ENCODE measurements at regions not wholly inside any gene's neighbourhood (a gene's known extent, or its start where the extent isn't known, plus 50 kb on each side); places are given as distances from the start of the nearest gene placed in this dataset.
"Not testable (repeated sequence)": the region's sequence is repeated elsewhere in the genome, so short reads cannot be mapped to it uniquely, and the experiment has no call there.

- H3K9ac ChIP-seq (ENCODE audit: low read depth in 1 of 2, low read length in 2 of 2): no peak overlapping the region
Observed at GRCh38 chr4:19492606-19493005, 759.1 kb upstream of the SLIT2 start.

GRCh38 chr4:19486400-19486799 is 765.3 kb upstream of the SLIT2 start:
- H3K4me3 ChIP-seq (ENCODE audit: low read length in 2 of 2): no peak overlapping the region
- H3K9ac ChIP-seq (ENCODE audit: low read depth in 1 of 2, low read length in 2 of 2): no peak overlapping the region
- H3K9me3 ChIP-seq (ENCODE audit: control insufficient read depth in 2 of 2, low read length in 2 of 2): no peaks in the 10 kb centered on the region
- no peaks in the 10 kb centered on the region for H3K4me1 ChIP-seq (ENCODE audit: control insufficient read depth in 2 of 2, insufficient read depth in 2 of 2, low read length in 2 of 2)
- H3K27ac ChIP-seq (ENCODE audit: low read depth in 2 of 2, low read length in 2 of 2): no peak overlapping the region
- no peaks in the 10 kb centered on the region for H3K27me3 ChIP-seq (ENCODE audit: control insufficient read depth in 2 of 2, insufficient read depth in 2 of 2, low read length in 2 of 2)
- no peaks in the 10 kb centered on the region for H3K36me3 ChIP-seq (ENCODE audit: control insufficient read depth in 2 of 2, insufficient read depth in 2 of 2, low read length in 2 of 2)

More at GRCh38 chr4:19492606-19493005, 759.1 kb upstream of the SLIT2 start:
- H3K4me1 ChIP-seq (ENCODE audit: control insufficient read depth in 2 of 2, insufficient read depth in 2 of 2, low read length in 2 of 2): no peaks in the 10 kb centered on the region
- H3K9me3 ChIP-seq (ENCODE audit: control insufficient read depth in 2 of 2, low read length in 2 of 2): no peaks in the 10 kb centered on the region
- no peaks in the 10 kb centered on the region for H3K36me3 ChIP-seq (ENCODE audit: control insufficient read depth in 2 of 2, insufficient read depth in 2 of 2, low read length in 2 of 2)
- no peak overlapping the region for H3K27ac ChIP-seq (ENCODE audit: low read depth in 2 of 2, low read length in 2 of 2)
- no peak overlapping the region for H3K4me3 ChIP-seq (ENCODE audit: low read length in 2 of 2)
- no peaks in the 10 kb centered on the region for H3K27me3 ChIP-seq (ENCODE audit: control insufficient read depth in 2 of 2, insufficient read depth in 2 of 2, low read length in 2 of 2)

- no peak overlapping the region for H3K4me3 ChIP-seq (ENCODE audit: low read length in 2 of 2)
Observed at GRCh38 chr4:19478791-19479190, 772.9 kb upstream of the SLIT2 start.

GRCh38 chr4:19473569-19473968 is 778.1 kb upstream of the SLIT2 start:
- Histone ChIP-seq H3K9me3 (ENCODE audit: control insufficient read depth in 2 of 2, low read length in 2 of 2) (no peaks in the 10 kb centered on the region), H3K4me3 (ENCODE audit: low read length in 2 of 2) (no peak overlapping the region), H3K36me3 (ENCODE audit: control insufficient read depth in 2 of 2, insufficient read depth in 2 of 2, low read length in 2 of 2) (no peaks in the 10 kb centered on the region), H3K4me1 (ENCODE audit: control insufficient read depth in 2 of 2, insufficient read depth in 2 of 2, low read length in 2 of 2) (no peaks in the 10 kb centered on the region), H3K27ac (ENCODE audit: low read depth in 2 of 2, low read length in 2 of 2) (no peak overlapping the region), H3K27me3 (ENCODE audit: control insufficient read depth in 2 of 2, insufficient read depth in 2 of 2, low read length in 2 of 2) (no peaks in the 10 kb centered on the region), H3K9ac (ENCODE audit: low read depth in 1 of 2, low read length in 2 of 2) (no peak overlapping the region)

More at GRCh38 chr4:19478791-19479190, 772.9 kb upstream of the SLIT2 start:
- Histone ChIP-seq H3K27me3 (ENCODE audit: control insufficient read depth in 2 of 2, insufficient read depth in 2 of 2, low read length in 2 of 2) (no peaks in the 10 kb centered on the region), H3K4me1 (ENCODE audit: control insufficient read depth in 2 of 2, insufficient read depth in 2 of 2, low read length in 2 of 2) (no peaks in the 10 kb centered on the region), H3K9ac (ENCODE audit: low read depth in 1 of 2, low read length in 2 of 2) (no peak overlapping the region), H3K36me3 (ENCODE audit: control insufficient read depth in 2 of 2, insufficient read depth in 2 of 2, low read length in 2 of 2) (no peaks in the 10 kb centered on the region), H3K27ac (ENCODE audit: low read depth in 2 of 2, low read length in 2 of 2) (no peak overlapping the region), H3K9me3 (ENCODE audit: control insufficient read depth in 2 of 2, low read length in 2 of 2) (no peaks in the 10 kb centered on the region)

- H3K36me3 ChIP-seq (ENCODE audit: control insufficient read depth in 2 of 2, insufficient read depth in 2 of 2, low read length in 2 of 2): no peaks in the 10 kb centered on the region
- no peaks in the 10 kb centered on the region for H3K4me1 ChIP-seq (ENCODE audit: control insufficient read depth in 2 of 2, insufficient read depth in 2 of 2, low read length in 2 of 2)
- H3K9me3 ChIP-seq (ENCODE audit: control insufficient read depth in 2 of 2, low read length in 2 of 2): no peaks in the 10 kb centered on the region
- no peaks in the 10 kb centered on the region for H3K27me3 ChIP-seq (ENCODE audit: control insufficient read depth in 2 of 2, insufficient read depth in 2 of 2, low read length in 2 of 2)
- no peak overlapping the region for H3K9ac ChIP-seq (ENCODE audit: low read depth in 1 of 2, low read length in 2 of 2)
- no peak overlapping the region for H3K27ac ChIP-seq (ENCODE audit: low read depth in 2 of 2, low read length in 2 of 2)
- H3K4me3 ChIP-seq (ENCODE audit: low read length in 2 of 2): no peak overlapping the region
Observed at GRCh38 chr4:19472666-19473065, 779.0 kb upstream of the SLIT2 start.

- H3K4me3 ChIP-seq (ENCODE audit: low read length in 2 of 2); H3K36me3 ChIP-seq (ENCODE audit: control insufficient read depth in 2 of 2, insufficient read depth in 2 of 2, low read length in 2 of 2); H3K9ac ChIP-seq (ENCODE audit: low read depth in 1 of 2, low read length in 2 of 2); H3K4me1 ChIP-seq (ENCODE audit: control insufficient read depth in 2 of 2, insufficient read depth in 2 of 2, low read length in 2 of 2); H3K27ac ChIP-seq (ENCODE audit: low read depth in 2 of 2, low read length in 2 of 2); H3K9me3 ChIP-seq (ENCODE audit: control insufficient read depth in 2 of 2, low read length in 2 of 2); H3K27me3 ChIP-seq (ENCODE audit: control insufficient read depth in 2 of 2, insufficient read depth in 2 of 2, low read length in 2 of 2): not testable (repeated sequence)
Observed at GRCh38 chr4:19470001-19470400, 781.7 kb upstream of the SLIT2 start.

GRCh38 chr4:19462117-19462516 is 789.6 kb upstream of the SLIT2 start:
- no peaks in the 10 kb centered on the region for H3K27me3 ChIP-seq (ENCODE audit: control insufficient read depth in 2 of 2, insufficient read depth in 2 of 2, low read length in 2 of 2)
- no peaks in the 10 kb centered on the region for H3K36me3 ChIP-seq (ENCODE audit: control insufficient read depth in 2 of 2, insufficient read depth in 2 of 2, low read length in 2 of 2)
- no peak overlapping the region for H3K27ac ChIP-seq (ENCODE audit: low read depth in 2 of 2, low read length in 2 of 2)
- H3K4me1 ChIP-seq (ENCODE audit: control insufficient read depth in 2 of 2, insufficient read depth in 2 of 2, low read length in 2 of 2): no peaks in the 10 kb centered on the region
- no peak overlapping the region for H3K9ac ChIP-seq (ENCODE audit: low read depth in 1 of 2, low read length in 2 of 2)
- H3K9me3 ChIP-seq (ENCODE audit: control insufficient read depth in 2 of 2, low read length in 2 of 2): peaks cover 0 to under 1% of the 10 kb centered on the region in 2 donors
- H3K4me3 ChIP-seq (ENCODE audit: low read length in 2 of 2): no peak overlapping the region

- H3K9me3 ChIP-seq (ENCODE audit: control insufficient read depth in 2 of 2, low read length in 2 of 2): peaks cover 0 to 2% of the 10 kb centered on the region in 2 donors
- no peak overlapping the region for H3K9ac ChIP-seq (ENCODE audit: low read depth in 1 of 2, low read length in 2 of 2)
- H3K4me1 ChIP-seq (ENCODE audit: control insufficient read depth in 2 of 2, insufficient read depth in 2 of 2, low read length in 2 of 2): no peaks in the 10 kb centered on the region
- H3K27ac ChIP-seq (ENCODE audit: low read depth in 2 of 2, low read length in 2 of 2): no peak overlapping the region
- H3K36me3 ChIP-seq (ENCODE audit: control insufficient read depth in 2 of 2, insufficient read depth in 2 of 2, low read length in 2 of 2): no peaks in the 10 kb centered on the region
- H3K27me3 ChIP-seq (ENCODE audit: control insufficient read depth in 2 of 2, insufficient read depth in 2 of 2, low read length in 2 of 2): no peaks in the 10 kb centered on the region
- H3K4me3 ChIP-seq (ENCODE audit: low read length in 2 of 2): no peak overlapping the region
Observed at GRCh38 chr4:19455850-19456602, 795.7 kb upstream of the SLIT2 start.

- no peak overlapping the region for H3K9ac ChIP-seq (ENCODE audit: low read depth in 1 of 2, low read length in 2 of 2)
- no peaks in the 10 kb centered on the region for H3K27me3 ChIP-seq (ENCODE audit: control insufficient read depth in 2 of 2, insufficient read depth in 2 of 2, low read length in 2 of 2)
- no peaks in the 10 kb centered on the region for H3K36me3 ChIP-seq (ENCODE audit: control insufficient read depth in 2 of 2, insufficient read depth in 2 of 2, low read length in 2 of 2)
- no peak overlapping the region for H3K4me3 ChIP-seq (ENCODE audit: low read length in 2 of 2)
- H3K9me3 ChIP-seq (ENCODE audit: control insufficient read depth in 2 of 2, low read length in 2 of 2): peaks cover 0 to 2% of the 10 kb centered on the region in 2 donors
- H3K4me1 ChIP-seq (ENCODE audit: control insufficient read depth in 2 of 2, insufficient read depth in 2 of 2, low read length in 2 of 2): no peaks in the 10 kb centered on the region
- no peak overlapping the region for H3K27ac ChIP-seq (ENCODE audit: low read depth in 2 of 2, low read length in 2 of 2)
Observed at GRCh38 chr4:19455196-19455595, 796.5 kb upstream of the SLIT2 start.

- H3K4me3 ChIP-seq (ENCODE audit: low read length in 2 of 2): no peak overlapping the region
- H3K27ac ChIP-seq (ENCODE audit: low read depth in 2 of 2, low read length in 2 of 2): no peak overlapping the region
- H3K9ac ChIP-seq (ENCODE audit: low read depth in 1 of 2, low read length in 2 of 2): no peak overlapping the region
- no peaks in the 10 kb centered on the region for H3K27me3 ChIP-seq (ENCODE audit: control insufficient read depth in 2 of 2, insufficient read depth in 2 of 2, low read length in 2 of 2)
- no peaks in the 10 kb centered on the region for H3K36me3 ChIP-seq (ENCODE audit: control insufficient read depth in 2 of 2, insufficient read depth in 2 of 2, low read length in 2 of 2)
- H3K4me1 ChIP-seq (ENCODE audit: control insufficient read depth in 2 of 2, insufficient read depth in 2 of 2, low read length in 2 of 2): no peaks in the 10 kb centered on the region
- H3K9me3 ChIP-seq (ENCODE audit: control insufficient read depth in 2 of 2, low read length in 2 of 2): no peaks in the 10 kb centered on the region
Observed at GRCh38 chr4:19438233-19438632, 813.5 kb upstream of the SLIT2 start.

Measured in mucosa of rectum (tissue), 2 donors.